NOMO-1 treated with dmso at 0.1 percent for 144 hours (cell line): ENCODE measurements at regions not wholly inside any gene's neighbourhood (a gene's known extent, or its start where the extent isn't known, plus 50 kb on each side); places are given as distances from the start of the nearest gene placed in this dataset.
"Not testable (repeated sequence)": the region's sequence is repeated elsewhere in the genome, so short reads cannot be mapped to it uniquely, and the experiment has no call there.

Experiments used
- DNase-seq: peaks from one replicate; lab custom pipeline; 2025; ENCODE audit not compliant: unreplicated experiment; lab: John Stamatoyannopoulos, UW

DNA sequence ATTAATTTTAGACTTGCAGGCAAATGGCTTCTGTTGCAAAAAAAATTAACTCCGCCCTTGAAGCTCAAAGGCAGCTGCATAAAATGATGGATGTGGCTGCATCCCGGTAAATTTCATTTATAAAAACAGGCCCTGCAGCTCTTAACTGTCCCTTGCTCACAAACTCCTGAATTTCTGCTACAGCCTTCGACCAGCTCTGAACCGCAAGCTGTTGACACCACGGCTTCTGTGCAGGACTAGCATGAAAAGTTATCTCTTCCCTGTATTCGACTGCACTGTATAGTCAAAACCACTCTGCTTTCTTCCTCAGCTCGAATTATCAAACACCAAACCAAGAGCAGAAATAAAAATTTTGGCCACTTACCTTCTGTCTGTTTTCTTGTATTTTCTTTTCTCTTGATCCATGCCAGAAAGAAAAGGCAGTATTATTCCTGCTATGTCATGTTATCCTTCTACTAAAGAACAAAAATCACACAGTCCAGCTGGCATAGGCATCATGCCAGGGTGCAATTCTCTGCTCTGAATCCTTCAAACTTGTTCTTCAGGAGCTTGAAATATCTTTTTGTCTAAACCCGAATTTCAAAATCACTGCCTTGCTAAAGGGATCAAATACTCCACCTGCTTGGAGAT, 195.5 kb upstream of the NCAM2 start:
- no peak for DNase-seq

DNA sequence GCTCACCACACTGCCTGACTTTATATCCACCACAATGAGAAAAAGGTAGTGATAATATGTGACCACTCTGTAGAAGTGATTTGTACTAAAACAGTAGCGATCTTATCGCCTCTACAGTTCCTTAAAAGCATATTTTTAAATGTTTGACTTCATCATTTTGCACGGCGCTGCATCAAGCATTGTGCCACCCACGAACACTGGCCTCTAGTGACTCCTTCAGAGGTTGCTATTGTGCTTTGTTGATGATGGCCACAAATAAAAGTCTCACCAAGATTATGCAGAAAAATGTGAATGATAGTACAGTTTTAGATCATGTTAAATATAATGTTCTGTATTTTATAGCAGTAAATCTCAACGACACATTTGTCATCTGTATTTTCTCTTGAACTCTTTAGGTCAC, 186.5 kb upstream of the NCAM2 start:
- DNase-seq, result no peak

DNA sequence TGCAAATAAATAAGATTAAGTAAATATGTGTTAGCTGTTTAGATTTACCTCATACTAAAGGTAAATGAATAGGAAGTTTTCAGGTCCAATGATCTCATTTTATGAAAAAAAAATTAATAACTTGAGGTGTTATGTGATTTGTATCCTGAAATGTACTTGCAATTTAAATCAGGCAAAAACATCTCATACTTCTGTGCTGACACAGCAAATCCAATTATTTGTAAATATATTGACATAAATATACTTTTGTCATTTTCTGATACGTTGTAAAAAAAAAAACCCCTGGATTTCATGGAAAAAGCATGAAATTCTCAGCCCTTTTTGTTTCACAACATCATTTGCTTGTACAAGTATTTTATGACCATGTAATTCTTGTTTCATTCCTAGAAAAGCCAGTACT, 184.1 kb upstream of the NCAM2 start:
- no peak for DNase-seq

DNA sequence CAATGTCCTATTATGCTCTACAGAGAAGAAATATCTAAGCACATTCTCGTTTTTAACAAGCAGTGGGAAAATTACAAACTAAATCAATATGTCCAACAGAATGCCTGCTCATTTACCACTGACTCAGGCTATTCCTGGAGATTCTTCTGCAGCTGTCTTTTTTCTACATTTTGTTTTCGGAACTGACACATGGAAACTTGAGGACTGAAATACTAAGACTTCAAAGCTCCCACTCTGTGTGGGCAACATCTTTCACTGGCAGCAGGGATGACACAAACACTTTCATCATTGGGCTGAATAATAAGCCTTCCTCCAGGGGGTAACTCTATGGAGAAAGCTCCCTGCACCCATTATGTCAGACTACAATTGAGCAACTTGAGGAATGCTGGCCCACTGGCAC, 175.5 kb upstream of the NCAM2 start:
- no peak for DNase-seq

DNA sequence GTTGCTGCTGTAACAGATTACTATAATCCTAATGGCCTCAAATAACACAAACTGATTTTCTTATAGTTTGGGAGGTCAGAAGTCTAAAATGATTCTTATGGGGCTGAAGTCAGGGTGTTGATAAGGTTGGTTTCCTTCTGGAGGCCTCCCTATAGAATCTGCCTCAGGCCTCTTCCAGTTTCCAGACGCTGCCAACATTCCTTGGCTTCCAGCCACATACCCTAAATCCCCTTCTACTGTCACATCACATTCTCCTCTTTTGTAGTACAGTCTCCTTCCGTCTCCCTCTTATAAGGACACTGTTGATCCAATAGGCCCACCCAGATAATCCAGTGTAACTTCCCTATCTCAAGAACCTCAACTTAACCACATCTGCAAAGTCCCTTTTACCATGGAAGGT, 145.3 kb upstream of the NCAM2 start:
- no peak for DNase-seq

DNA sequence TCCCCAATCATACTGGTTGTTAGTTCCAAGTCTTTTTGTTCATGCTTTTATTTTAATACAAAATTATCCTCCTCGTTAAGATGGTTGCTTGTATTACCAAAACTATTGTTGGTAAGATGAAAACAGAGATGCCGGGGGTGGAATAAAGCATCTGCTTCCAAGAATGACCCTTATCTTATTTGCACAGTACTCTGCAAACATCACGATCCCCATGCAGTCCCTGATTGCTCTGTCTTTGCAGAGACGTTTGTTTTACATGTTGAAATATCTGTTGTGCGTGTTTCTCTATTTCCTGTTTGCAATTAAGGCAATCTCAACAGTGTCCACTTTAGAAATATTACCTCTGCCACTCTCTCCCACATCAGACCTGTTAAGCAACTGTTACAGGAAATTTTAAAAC, 141.3 kb upstream of the NCAM2 start:
- no peak for DNase-seq

DNA sequence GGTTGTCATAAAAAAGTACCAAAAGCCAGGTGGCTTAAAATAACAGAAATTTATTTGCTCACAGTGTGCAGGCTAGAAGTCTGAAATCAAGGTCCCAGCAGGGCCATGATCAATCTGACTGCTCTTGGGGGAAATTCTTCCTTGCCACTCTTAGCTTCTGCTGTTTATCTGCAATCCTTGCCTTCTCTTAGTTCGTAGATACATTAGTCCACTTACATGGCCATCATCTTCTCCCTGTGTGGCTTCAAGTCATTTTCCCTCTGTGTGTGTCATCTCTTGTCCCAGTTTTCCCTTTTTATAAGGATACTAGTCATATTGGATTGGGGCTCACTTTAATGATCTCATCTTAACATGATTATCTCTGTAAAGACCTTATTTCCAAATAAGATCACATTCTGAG, 124.0 kb upstream of the NCAM2 start:
- DNase-seq, result no peak

DNA sequence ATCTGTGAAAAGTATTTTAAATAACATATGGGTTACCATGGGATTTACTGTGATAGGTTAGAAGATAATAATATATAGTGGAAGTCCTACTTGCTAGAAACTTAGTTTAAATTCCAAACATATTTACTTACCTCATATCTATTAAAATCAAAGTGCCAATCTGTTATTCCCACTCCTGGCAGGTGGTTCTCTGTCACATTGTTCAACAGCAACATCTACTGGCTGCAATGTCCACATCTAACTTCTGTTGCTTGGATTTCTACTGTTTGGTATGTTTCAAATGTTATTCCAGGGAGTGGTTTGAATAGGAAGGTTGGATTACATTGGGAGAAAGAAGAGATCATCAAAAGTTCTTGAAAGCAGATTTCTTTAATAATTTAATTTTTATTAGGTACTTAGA, 122.5 kb upstream of the NCAM2 start:
- no peak for DNase-seq

DNA sequence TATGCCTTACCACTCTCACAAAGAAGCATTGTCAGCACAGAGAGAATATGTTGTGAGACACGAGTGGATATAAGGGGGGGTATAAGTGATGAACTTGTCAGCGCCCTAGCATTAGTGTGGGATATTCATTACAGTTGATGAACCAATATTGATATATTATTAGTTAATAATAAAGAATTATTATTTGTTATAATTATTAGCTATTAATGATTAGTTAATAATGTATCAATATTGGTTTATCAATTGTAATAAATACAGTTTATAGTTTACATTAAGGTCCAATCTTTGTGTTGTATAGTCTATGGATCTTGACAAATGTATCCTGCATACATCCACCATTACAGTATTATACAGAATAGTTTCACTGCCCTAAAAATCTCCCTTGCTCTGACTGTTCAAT, 120.2 kb upstream of the NCAM2 start:
- no peak for DNase-seq

DNA sequence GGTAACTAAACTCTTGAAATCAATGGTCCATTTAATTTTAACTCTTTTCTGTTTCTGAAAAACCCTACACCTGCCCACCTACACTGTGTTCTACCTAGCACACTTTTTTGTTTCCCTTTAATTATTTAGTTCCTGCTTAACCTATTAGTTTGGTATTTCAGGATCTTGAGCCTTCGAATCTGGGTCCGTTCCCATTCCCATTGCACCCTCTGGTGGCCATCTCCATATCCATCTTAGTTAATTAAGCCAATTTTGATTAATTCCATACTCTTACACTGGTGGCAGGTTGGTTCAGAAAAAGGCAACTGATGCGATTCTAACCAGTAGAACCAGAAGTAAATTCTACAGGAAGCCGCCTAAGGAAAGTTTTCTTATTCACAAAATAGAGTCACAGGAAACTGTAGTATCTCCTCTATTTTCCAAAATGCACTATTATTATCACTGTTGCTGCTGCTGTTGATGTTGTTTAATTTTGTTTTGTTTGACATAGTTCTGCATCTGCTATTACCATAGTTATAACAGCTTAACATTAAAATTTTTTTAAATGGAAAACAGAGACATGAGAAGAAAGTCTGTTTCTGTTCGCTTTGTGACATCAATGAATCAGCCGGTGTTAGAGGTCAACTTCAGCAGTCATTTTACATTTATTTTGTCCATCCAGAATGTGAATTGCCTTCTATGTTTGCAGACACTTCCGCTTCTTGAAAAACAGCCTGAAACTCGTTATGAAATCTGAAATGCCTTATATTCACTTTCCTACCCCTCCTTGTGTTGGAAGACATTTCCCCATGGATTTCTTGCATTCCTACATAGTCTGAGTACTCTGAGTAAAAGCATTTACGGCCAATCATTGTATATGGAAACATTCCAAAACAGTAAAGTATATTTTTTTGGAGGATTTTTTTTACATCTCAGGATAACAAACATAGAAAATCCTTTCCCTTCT, 115.5 kb upstream of the NCAM2 start:
- DNase-seq, result peak; percentile 12

DNA sequence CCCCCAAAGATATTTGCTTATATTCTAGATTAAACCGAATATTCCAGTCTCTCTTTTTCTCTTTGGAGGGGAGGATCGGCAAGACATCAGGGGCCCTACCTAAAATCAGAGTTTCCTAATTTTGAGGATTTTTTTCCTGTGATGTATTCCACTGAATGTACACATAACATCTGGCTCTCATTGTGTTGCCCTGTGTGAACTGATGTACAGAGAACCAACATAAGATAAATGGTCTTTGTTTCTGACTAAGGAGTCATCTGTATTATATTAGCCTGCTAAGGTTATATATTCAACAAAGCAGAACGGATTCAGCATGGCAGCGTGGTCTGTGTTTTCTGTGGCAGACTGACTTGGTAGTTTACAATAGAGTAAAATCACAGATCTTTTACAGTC, 114.8 kb upstream of the NCAM2 start:
- no peak for DNase-seq

DNA sequence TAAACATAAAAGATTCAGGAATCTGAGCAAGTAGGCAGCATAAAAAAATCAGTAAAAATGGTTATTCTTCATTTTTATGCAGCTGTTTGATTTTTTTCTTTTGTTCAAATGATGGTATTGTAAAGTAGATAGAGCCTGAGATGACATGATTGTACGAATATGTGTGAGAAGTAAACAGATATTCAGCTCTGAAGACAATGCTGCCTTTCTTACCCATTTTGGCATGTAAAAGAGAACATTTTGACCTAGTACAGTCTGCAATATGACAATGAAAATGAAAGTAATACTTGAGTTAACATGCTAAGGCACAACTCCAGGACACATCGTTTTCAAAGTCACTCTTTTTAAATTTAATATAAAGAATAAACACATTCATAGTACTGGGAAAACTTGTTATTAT, 95.7 kb upstream of the NCAM2 start:
- DNase-seq, result no peak

DNA sequence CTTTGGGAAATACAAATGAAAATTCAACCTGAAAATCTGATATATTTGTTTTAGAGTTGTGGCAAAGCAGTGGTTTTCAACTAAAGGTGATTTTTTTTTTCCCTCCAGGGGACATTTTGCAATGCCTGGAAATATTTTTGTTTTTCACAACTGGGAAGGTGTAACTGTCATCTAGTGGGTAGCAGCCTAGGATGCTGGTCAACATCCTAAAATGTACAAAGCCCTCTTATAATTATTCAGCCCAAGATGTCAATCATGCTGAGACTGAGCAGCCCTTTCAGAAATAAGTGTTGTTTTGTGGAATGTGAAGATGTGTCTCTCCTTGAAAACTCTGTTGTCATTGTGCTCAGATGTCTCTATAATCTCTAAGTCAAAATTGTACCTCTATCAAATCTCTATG, 95.2 kb upstream of the NCAM2 start:
- no peak for DNase-seq

DNA sequence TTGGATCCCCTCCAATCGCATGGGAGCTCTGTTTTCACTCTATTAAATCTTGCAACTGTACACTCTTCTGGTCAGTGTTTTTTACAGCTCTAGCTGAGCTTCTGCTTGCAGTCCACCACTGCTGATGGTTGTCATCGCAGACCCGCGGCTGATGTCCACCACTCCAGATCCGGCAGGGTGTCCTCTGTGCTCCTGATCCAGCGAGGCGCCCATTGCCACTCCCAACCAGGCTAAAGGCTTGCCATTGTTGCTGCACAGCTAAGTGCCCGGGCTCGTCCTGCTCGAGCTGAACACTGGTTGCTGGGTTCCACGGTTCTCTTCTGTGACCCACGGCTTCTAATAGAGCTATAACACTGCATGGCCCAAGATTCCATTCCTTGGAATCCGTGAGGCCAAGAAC, 70.7 kb upstream of the NCAM2 start:
- DNase-seq, result not testable (repeated sequence)

DNA sequence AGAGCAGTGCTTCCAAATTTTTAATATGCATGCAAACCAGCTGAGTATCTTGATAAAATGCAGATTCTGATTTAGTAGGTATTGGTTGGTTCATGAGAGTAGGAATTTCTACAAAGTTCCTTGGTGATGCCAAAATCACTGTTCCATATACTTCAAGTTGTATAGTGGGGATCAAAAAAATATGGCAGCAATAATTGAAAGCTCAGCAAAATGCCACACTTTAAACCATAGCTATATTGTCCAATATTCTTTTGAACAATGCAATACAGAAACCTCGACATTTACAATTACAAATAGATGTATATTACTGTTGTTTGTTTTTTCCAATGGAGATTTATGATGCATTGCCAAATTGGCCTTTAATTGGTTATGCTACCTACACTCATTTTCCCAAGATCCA, 55.7 kb upstream of the NCAM2 start:
- no peak for DNase-seq

DNA sequence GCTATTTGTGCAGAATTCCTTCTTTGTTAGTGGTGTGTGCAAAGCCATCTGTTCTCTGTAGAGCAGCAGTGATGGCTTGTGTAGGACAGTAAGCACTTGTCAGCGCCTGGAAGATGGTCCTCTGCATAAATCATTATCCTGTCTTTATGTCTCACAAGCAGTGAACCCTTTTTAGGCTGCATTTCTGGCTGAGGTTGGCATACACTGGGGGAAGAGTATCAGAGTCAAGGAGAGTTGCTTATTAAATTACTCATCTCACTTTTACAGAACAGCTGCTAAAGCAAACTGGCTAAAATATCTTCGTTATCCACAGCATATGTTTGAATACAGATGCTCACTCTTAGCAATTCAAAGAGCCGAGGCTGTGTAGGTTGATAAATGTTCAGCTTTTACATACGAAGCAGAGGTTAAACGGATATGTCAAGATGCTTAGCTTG, 54.6 kb upstream of the NCAM2 start:
- DNase-seq, result no peak

DNA sequence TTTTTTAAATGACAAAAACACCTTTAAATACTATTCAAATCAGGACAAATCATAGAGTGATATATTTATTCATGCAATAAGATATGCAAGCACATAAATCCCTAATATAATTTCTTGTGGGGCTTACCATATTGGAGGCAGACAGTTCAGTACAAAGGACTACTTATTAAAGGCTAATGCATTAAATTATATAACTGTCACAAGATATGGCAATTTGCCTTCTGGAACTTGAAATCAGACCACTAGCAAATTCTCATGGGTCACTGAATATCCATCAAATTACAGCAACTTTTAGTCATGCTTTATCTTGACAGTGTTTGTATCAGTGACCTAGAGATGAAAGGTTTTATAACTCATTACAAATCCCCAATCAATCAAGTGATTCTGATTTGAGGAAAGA, 54.1 kb upstream of the NCAM2 start:
- DNase-seq, result no peak

DNA sequence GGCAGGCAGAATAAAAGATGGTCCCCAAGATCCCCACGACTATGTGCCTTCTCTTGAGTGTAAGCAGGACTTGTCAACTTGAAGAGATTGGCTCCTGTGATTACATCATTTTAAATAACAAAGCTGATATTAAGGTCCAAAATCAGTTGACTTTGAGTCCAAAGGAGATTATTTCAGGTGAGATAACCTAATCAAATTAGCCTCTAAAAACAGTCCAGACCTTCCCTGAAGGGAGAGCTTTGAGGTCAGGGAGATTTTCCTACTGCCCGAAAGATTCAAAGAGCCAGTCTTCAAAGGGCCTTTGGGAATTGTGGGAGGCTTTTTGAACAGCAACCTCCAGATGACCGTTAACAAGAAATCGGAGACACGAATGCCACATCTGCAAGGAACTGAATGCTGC, 51.5 kb upstream of the NCAM2 start:
- no peak for DNase-seq
